ENCODE measurements at regions not wholly inside any gene's neighbourhood (a gene's known extent, or its start where the extent isn't known, plus 50 kb on each side); places are given as distances from the start of the nearest gene placed in this dataset.
"Not testable (repeated sequence)": the region's sequence is repeated elsewhere in the genome, so short reads cannot be mapped to it uniquely, and the experiment has no call there.

GRCh38 chr17:30730171-30730836 lies 94.2 kb downstream of the CRLF3 start:
- TF ChIP-seq SPI1 (IDR thresholded peaks at IDR 0.05; ENCODE audit: borderline replicate concordance, low read depth); CTCF (IDR thresholded peaks at IDR 0.05; ENCODE audit: insufficient read depth, low read length); GABPA (IDR thresholded peaks at IDR 0.05; ENCODE audit: low read depth); REST (IDR thresholded peaks at IDR 0.05; ENCODE audit: insufficient replicate concordance, low read depth): not testable (repeated sequence)
